ENCODE measurements at regions not wholly inside any gene's neighbourhood (a gene's known extent, or its start where the extent isn't known, plus 50 kb on each side); places are given as distances from the start of the nearest gene placed in this dataset.

DNA sequence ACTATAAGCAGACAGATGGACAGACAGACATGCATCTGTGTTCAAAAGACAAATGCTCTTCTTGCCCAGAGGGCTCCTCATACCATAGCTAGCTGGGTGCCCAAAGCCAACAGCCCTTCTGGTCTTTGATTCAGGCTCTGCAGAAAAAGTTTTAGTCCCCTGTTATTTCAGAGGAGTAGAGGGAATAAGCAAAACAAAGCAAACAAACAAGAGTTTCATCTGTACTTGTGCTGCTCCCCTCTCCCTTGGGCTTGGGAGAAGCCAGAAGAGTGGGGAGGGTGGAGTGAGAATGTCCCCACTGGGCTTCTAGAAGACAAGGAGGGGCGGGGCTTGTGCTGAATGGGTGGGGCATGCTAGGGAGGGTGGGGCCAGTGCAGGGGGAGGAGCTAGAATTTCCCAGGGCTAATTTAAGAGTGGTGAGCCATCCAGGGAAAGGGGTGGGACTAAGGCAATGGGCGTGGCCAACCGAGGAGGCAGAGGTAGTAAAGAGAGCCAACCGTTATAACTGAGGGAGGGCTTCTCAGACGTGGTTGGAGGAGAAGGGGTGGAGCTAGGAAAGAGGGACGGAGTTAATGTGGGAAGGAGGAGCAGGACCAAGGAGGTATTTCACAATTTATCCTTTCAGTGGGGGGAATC, 101.2 kb upstream of the MGMT start:
- no peak for FAIRE-seq

DNA sequence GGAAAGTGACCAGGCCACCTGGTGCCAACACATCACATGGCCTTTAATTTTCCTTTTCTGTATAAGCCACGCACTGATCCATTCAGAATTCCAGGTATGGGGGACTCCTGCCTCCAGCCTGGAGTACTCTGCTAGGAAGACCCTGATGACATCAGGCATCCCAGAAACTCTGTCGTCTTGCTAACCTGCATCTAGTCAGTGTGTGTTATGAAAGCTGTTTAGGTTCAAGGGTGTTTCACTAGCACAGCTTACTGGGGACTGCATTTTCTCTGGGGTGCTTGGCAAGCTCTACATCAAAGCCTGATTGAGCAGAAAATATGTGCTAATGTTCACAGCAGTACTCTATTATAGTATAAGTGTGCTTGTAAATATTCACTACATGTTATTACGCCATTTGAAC, 100.6 kb upstream of the MGMT start:
- no peak for FAIRE-seq

DNA sequence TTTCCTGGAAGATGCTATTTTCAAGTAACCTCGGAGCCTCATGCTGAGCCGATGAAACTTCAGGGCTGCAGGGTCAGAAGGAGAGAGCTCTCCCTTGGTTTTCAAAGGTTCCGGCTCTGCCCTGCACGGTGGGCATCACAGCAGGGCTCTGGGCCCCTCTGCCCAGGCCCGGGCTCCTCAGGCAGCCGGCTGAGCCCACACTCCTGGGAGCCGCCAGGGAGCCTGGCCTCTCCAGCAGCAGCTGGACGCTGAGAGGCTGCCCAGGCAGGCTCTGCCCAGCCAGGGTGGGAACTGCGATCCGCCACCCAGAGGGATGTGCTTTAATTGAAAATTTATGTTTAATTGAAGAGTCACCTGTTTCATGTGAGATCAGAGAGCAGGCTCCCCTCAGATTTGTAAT, 97.5 kb upstream of the MGMT start:
- no peak for FAIRE-seq

DNA sequence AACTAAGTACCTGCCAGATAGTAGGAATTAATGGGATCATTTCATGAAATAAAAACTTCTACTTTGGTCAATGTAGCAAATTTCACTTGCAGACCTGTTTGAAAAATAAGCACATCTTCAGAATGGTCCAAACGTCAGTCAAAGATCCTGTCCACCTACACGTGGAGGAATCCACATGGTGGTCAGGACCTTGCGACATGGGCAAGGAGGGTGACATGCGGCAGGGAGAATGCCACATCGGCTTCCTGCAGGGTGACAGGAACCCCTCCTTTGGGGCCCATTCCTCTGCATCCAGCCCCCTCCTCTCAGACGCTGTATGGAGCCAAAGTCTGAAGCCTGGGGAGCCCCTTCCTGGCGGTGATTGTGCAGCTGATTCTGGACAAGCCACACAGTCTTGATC, 95.5 kb upstream of the MGMT start:
- no peak for FAIRE-seq

DNA sequence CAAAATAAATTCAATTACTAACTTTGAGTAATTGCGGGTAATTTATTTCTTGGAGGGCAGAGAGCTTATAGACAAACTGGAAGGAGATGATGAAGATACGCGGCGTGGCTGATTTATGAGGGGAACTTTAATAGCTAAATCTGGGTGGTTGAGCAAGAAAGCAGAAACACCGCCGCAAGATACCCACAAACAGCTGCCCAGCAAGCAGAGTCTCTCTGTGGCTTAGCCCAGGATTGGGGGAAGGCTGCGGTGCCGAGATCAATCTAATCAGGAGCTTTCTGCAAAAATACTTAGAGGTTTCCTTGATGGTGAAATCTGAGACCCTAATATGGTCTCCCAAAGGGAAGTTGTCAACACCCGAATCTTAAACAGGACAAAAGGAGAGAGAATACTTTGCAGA, 94.9 kb upstream of the MGMT start:
- FAIRE-seq = no peak

DNA sequence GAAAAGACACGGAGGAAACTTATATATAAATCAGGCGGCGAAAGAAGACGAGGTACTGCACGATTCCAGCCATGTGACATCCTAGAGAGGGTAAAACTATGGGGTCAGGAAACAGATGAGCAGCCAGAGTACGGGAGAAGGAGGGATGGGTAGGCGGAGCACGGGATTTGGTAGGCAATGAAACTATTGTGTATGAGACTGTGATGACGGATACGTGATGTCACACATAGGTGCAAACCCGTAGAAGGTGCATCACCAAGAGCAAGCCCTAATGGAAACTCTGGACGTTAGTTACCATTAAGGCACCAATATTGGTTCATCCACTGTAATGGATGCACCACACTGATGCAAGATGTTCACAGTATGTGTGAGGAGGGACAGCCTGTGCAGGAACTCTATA, 93.8 kb upstream of the MGMT start:
- no peak for FAIRE-seq

DNA sequence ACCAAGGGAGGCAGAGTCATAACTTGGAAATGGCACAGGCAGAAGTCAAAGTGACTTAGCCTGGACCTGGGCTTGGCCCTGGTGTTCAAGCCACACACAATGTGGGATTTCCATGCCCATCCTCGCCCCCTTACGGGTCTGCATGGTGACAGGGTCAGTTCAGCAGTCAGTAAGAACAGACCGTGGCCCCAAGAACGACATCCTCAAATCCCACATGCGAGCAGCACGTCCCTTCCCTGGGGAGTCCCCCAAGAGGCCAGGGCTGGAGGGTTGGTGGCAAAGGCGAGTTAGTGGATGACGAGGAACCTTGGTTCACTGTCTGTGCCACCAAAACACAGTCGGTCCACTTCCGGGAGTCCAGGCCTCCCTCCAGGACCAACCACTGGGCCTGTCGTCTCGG, 93.3 kb upstream of the MGMT start:
- no peak for FAIRE-seq

DNA sequence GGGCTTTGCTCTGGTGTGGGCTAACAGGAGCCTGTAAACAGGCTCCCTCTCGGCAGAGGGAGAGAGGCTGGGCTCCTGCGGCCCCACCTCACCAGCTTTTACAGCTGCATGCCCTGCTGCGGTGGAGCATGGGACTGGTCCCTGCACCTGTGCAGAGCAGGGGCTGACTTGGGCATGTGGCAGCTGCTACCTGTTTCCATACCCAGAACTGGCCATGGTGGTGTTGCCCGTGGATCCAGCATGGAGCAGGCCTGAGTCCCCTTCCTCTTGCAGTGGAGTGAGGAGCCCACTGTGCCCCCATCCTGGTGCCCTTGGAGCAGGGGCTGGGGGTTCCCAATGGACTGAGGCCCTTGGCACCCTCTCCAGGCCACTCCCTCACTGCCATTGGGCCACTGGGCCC, 91.9 kb upstream of the MGMT start:
- FAIRE-seq = no peak

DNA sequence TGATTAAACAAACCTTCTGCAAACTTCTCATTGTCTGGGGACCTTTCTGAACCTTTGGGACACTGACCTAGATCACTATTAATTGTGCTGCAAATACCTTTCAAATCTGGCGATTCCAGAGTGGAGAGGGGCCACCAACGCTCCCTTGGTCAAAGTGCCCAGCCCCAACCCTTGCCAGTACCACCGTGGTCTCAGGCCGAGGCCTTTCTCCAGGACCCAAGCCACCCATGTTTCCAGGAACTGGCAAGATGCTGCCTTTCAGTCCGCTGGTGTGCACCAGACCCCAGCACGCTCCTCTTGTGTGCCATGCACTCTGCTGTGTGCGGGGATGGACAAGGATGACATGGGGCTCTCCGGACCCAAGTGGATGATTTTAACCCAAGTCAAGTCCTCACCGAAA, 91.1 kb upstream of the MGMT start:
- FAIRE-seq = no peak

DNA sequence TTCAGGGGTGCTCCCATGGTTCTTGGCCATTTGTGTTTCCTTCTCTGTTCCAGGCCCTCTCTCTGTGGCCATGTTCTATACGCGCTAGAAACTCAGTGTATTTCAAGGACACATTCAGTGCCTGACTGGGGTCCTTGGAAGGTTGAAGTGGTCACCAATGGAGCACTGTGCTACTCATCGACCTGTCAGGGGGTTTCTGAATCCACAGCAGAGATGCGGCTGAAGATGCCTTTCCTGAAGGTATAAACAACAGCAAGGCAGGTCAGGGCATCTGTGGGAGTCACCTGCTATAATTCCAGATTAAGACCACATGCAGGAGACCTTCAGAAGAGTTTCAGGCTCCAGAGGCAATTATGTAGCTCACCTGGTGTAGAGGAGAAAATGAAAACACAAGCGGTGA, 86.8 kb upstream of the MGMT start:
- no peak for FAIRE-seq

DNA sequence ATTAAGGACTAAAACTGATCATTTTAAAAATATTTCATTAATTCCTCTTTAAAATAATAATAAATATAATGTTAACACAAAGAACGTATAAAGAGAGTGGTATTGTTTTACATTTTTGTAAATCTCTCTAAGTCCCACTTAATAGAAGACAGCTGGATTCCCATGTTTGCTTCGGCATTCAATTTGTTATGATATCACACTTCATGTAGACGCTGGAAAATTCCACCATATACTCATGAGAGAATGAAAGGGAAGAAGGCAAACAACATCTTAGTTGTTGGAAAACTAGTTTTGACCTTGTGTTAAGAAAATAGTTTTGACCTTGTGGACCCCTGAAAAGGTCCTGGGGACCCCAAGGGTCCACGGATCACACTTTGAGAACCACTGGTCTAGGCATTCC, 85.3 kb upstream of the MGMT start:
- FAIRE-seq = no peak

DNA sequence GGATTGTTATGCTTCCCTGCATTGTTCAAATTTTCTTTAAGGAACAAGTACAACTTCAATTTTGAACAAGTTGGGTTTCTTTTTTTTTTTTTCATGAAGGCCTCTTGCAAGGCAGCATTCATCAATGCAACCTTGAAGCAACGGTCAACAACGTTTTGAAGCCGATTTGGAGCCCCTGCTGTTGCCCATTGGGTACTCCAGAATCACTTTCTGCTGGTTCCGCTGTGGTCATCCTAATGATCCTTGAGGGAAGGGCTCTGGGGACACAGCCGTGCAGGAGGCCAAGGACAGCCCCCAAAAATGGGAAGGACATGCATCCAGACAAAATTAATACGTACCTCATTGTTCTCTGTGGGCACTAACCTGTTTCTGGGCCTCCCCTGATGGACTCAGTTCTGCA, 84.6 kb upstream of the MGMT start:
- FAIRE-seq = no peak

DNA sequence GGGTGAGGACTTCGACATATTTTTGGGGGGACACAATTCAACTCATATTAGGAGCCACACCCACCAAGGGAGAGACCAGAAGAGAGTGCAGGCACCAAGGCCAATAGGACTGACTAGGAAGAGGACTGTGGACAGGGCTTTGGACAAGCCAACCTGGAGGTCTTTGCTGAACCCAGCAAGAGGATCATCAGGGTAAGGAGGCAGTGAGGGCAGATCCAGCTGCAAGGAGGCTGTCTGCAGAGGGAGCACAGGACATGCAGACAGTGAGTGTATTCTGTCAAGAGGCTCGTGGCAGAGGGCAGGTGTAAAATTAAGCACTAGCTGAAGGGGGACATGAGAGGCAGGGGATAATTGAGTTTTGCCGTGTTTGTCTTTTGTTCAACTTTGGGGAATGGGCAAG, 83.4 kb upstream of the MGMT start:
- FAIRE-seq = no peak

DNA sequence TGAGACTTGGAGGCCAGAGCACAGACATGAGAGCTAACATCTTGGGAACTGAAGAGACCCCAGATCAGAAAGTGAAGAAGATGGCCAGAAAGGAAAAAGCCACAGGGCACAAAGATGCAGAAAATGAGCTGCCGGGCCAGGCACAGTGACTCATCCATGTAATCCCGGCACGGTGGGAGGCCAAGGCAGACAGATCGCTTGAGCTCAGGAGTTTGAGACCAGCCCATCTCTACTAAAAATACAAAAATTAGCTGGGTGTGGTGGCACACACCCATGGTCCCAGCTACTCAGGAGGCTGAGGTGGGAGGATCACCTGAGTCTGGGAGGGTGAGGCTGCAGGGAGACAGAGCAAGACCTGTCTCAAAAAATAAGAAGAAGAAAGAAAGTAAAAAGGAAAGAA, 81.4 kb upstream of the MGMT start:
- no peak for FAIRE-seq

DNA sequence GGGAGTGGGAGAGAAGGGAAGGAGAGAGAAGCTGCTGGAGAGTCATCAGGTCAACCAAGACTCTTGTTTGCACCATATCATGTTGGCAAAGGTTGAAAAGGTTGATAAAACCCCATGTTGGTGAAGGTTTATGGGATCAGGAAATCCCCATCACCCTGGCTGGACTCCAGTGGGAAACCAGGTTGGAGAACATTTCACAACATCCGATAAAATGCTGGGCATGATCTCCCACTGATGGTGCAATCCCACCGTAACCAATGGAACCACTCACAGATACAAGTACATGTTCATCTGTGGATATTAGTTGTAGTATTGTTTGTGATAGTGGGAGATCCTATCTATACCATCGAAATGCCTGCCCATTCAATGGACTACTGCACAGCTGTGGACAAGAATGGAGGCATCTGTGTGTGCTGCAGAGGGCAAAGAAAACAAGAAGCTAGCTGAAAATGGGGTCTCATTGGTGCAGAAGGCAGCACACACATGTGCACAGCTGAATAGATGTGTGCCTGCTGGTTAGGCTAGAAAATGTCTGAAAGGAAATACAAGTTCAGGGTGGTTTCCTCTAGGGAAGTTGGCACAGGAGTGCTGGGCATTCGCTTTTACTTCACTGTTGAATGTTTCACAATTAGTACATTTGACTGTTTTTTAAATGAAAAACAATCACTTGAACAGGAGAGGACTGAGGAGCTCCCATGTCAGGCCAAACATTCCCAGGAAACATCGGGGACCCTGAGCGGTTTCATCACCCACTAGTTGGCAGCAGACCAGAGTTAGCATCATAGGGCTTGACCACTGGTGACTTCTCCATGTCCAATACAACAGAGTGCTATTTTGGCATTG, 80.4 kb upstream of the MGMT start:
- FAIRE-seq = no peak

DNA sequence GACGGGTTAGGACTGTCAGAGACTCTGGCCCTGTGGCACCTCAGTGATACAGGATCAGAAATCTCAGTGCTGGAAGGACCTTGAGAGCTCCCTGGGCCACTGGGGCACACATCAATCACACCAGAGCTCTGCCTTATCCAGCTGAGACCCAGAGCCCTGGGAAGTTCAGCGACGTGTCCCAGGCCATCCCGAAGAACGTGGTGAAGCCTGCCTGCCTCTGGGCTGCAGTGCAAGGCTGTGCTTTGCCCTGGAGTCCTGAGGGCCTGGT, 79.8 kb upstream of the MGMT start:
- no peak for FAIRE-seq

DNA sequence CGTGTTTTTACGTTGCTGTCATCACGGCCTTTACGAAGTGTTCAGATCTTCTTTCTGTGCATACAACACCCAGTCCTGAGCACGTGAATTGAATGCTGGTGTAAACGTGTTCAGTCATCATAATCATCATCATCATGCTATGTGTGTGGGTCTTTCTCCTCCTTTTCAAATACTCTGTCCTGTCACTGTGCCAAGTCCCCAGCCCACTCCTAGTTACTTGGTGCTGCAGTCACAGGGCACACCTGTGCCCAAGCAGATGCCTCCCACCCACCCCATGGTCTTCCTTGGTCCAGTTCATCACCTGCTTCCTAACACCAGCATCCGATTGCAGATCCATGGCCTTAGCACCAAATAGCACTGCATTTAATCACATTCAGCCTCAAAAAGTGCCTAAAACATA, 78.6 kb upstream of the MGMT start:
- no peak for FAIRE-seq

DNA sequence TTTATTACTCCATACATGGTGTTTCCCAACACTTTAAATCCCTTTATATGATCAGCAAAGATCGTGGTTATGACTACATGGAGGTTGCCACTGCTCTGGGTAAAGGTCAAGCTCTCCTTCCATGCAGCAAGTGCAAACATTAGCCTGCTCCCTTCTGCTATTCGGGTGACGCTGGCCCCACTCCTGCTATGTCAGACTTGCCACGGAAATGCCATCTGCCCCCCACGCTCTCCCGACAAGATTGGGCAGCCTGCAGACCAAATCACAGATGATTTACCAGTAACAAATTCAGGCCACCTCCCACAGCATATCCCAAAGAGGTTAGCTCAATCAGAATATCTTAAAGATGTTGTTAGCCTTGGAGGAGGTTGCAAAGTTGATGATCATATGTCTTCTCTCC, 77.8 kb upstream of the MGMT start:
- no peak for FAIRE-seq

DNA sequence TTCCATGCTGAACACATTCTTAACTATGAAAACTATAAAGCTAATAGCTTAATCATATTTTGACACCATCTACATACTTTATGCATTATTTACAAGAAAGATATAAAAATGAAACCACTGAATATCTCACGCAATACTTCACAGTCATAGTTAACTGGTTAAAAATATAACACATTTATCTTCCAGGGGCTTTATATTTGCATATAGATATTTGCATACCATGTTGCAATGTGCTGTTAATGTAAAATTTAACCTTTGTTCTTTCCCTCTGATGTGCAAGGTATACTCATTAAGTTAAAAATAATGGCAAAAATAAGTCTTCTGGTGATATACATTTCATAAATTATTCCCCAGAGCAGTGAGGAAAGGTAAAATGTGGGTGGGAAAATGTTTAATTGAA, 76.9 kb upstream of the MGMT start:
- no peak for FAIRE-seq

DNA sequence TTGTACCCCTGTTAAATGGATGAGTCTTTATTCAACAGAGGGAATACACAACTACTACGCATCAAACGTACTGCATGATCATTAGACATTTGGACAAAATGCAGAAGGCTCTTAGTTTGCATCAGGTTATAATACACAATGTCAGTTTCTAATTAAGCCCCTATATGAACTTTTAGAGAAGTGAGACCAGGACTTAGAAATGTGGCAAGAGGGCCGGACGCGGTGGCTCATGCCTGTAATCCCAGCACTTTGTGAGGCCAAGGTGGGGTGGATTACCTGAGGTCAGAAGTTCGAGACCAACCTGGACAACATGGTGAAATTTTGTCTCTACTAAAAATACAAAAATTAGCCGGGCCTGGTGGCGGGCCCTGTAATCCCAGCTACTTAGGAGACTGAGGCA, 76.3 kb upstream of the MGMT start:
- FAIRE-seq = no peak

DNA sequence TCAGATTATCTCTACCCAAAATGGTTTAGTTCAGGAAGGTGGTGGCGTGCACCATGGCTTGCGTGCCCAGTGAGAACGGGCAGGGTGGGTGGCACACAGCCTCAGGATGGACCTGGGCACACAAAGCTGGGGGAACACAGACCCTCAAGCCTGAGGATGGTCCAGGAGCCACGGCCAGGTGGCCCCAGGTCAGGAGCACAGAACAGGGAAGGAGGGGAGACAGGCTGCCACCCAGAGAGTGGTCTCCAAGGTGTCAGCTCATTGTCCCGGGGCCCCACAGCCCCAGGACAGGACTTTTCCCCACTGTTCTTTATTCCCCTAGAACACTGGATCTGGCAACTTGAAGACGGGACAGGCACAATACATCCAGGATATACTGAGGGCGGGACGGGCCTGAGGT, 75.6 kb upstream of the MGMT start:
- no peak for FAIRE-seq

DNA sequence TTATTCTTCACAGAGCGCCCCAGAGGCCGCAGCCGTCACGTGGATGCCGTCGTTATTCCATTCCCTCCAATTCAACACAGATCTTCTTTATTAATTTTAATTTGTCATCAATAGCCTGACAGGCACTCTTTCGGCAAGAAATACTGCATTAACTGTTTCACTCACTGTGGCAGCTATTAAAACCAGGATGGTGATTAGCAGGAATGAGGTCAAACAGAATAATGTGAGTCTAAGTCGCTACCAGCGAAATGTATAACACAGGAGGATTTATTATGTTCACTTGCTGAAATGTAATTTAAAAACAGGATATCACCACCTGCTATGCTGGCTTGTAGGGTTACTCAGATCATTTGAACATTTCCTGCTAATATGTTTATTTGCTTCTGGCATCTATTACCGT, 74.2 kb upstream of the MGMT start:
- FAIRE-seq = no peak

DNA sequence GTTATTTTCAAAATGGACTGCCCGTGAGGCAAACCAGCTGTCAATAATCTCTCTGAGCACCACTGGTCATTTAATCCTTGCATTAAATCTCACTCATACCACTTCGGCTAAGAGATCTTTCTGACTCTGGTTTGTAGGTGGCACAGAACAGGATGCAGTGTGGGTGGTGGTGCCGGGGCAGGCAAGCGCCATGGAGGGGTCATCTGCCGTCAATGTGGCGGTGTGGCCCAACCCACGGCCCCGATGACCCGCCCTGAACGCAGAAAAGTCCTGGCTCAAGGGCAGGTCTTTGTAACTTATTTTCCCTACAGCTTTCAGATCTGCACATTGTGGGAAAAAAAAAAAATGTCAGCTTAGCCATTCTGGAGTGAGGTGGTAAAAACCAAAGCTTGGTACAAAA, 73.2 kb upstream of the MGMT start:
- FAIRE-seq = no peak

DNA sequence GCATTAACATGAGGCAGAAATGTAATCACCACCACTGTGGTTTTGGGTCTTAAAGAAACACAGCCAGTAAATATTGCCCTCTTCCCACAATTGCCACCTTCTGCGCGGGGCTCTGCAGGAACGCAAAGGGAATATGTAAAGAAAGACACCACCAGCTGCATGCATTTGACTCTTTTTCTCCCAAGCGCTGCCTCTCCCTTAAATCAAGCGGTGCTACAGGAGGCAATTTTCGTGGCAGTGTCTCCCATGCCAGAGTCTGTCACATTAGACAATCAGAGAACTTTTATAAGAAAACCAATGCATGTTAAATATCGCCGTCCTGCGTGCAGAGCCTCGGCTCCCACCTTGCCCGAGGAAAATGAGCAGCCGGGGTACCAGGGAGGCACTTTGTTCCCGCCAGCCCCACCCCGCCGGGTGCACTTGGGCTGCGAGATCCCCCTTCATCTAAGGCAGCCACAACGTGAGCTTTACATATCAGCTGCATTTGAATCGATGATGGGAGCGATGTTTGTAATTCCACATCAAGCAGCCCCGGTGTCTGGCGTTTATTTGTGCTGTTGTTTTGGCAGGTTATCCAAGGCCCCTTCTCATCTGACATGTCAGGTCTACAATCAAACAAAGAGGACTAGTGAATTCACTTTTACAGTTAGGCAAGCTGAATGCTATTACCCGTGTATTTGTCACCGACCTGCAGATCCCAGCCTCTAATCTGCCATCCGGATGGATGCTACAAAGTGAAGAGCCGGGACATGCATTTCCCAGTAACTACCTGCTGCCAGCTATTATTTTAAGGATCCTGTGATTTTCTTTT, 72.3 kb upstream of the MGMT start:
- no peak for FAIRE-seq
